Body of pancreas (tissue), 4 donors: ENCODE measurements at regions not wholly inside any gene's neighbourhood (a gene's known extent, or its start where the extent isn't known, plus 50 kb on each side); places are given as distances from the start of the nearest gene placed in this dataset.

ENCODE experiments used
- POLR2A ChIP-seq, 3 donors: fragments of 450-650 bp; IDR thresholded peaks; one replicate each; pipeline ENCODE4 v1.6.1; 2016; ENCODE audit warnings: antibody characterized with exemption in 3 of 3, mild to moderate bottlenecking in 2 of 3
- TF ChIP-seq, protein P1 (sequence below), 7 experiments: fragments of 450-650 bp in 4 of 7; fragments of 200-600 bp in 3 of 7; sonication (generic) in 3 of 7; IDR thresholded peaks; one replicate each; pipeline ENCODE4 v1.5.1; 2016 to 2019; ENCODE audit warnings: antibody characterized with exemption in 7 of 7

GRCh38 chr3:110307065-110307809, 764.4 kb upstream of the NECTIN3 start:
- TF ChIP-seq, protein P1, sequence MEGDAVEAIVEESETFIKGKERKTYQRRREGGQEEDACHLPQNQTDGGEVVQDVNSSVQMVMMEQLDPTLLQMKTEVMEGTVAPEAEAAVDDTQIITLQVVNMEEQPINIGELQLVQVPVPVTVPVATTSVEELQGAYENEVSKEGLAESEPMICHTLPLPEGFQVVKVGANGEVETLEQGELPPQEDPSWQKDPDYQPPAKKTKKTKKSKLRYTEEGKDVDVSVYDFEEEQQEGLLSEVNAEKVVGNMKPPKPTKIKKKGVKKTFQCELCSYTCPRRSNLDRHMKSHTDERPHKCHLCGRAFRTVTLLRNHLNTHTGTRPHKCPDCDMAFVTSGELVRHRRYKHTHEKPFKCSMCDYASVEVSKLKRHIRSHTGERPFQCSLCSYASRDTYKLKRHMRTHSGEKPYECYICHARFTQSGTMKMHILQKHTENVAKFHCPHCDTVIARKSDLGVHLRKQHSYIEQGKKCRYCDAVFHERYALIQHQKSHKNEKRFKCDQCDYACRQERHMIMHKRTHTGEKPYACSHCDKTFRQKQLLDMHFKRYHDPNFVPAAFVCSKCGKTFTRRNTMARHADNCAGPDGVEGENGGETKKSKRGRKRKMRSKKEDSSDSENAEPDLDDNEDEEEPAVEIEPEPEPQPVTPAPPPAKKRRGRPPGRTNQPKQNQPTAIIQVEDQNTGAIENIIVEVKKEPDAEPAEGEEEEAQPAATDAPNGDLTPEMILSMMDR (IDR thresholded peaks at IDR 0.05) = no peak
- TF ChIP-seq POLR2A (IDR thresholded peaks at IDR 0.05) = no peak
